H1 (cell line): ENCODE measurements at regions not wholly inside any gene's neighbourhood (a gene's known extent, or its start where the extent isn't known, plus 50 kb on each side); places are given as distances from the start of the nearest gene placed in this dataset.

ENCODE experiments used
- CTCF ChIP-seq, 3 experiments: IDR thresholded peaks; 1 replicate in 2 of 3; 2 replicates in 1 of 3; pipeline versions ENCODE4 v1.5.1 to v1.6.1; 2011; ENCODE audit warnings: low read length in 3 of 3, mild to moderate bottlenecking in 3 of 3, inconsistent platforms in 2 of 3, low read depth in 1 of 3, moderate library complexity in 1 of 3; ENCODE audit not compliant: insufficient read depth in 1 of 3; ENCODE audit errors: control extremely low read depth in 1 of 3
- GTF2F1 ChIP-seq: IDR thresholded peaks from 2 replicates; pipeline ENCODE4 v1.6.1; 2012; ENCODE audit warnings: low read depth, low read length, improper control_type of control experiment, borderline replicate concordance
- KDM1A ChIP-seq: fragments of 200-600, 300-600 bp; sonication (generic); IDR thresholded peaks from 2 replicates; pipeline ENCODE4 v1.7.1; 2016; ENCODE audit warnings: mild to moderate bottlenecking, low read length, borderline replicate concordance
- KDM5A ChIP-seq: fragments of 200-600 bp; IDR thresholded peaks from 2 replicates; pipeline ENCODE4 v1.7.1; 2012; ENCODE audit warnings: mild to moderate bottlenecking, low read length, inconsistent platforms, mixed read lengths
- MAFK ChIP-seq: IDR thresholded peaks from 2 replicates; pipeline ENCODE4 v1.6.1; 2012; ENCODE audit warnings: low read depth, mild to moderate bottlenecking, improper control_type of control experiment, low read length
- SAP30 ChIP-seq: fragments of 300-600 bp; sonication (generic); IDR thresholded peaks from 2 replicates; pipeline ENCODE4 v1.7.1; 2012; ENCODE audit warnings: low read length, moderate library complexity, mild to moderate bottlenecking, inconsistent platforms; ENCODE audit not compliant: insufficient read depth, insufficient replicate concordance
- SIN3A ChIP-seq, 2 experiments: IDR thresholded peaks in 1 of 2; conservative IDR thresholded peaks in 1 of 2; 2 replicates each; pipeline ENCODE4 v1.6.1; 2011 to 2012; ENCODE audit warnings: low read length in 2 of 2, improper control_type of control experiment in 1 of 2, low read depth in 1 of 2, mild to moderate bottlenecking in 1 of 2
- SIX5 ChIP-seq: IDR thresholded peaks from 2 replicates; pipeline ENCODE4 v1.6.1; 2011; ENCODE audit warnings: mild to moderate bottlenecking, low read depth, low read length
- SP2 ChIP-seq: IDR thresholded peaks from 2 replicates; pipeline ENCODE4 v1.6.1; 2012; ENCODE audit warnings: mild to moderate bottlenecking, low read length, inconsistent platforms
- TBP ChIP-seq: IDR thresholded peaks from 2 replicates; pipeline ENCODE4 v1.6.1; 2011; ENCODE audit warnings: low read depth, low read length, improper control_type of control experiment

GRCh38 chr2:196278491-196278911, 107.1 kb upstream of the STK17B start:
- no peak for TF ChIP-seq TBP
- no peak for TF ChIP-seq SIN3A (conservative IDR thresholded peaks at IDR 0.05 in 1 of 2, IDR thresholded peaks at IDR 0.05 in 1 of 2; ENCODE audit: low read depth in 1 of 2, low read length in 2 of 2)
- no peak for TF ChIP-seq KDM1A
- no peak for TF ChIP-seq SP2
- no peak for TF ChIP-seq GTF2F1
- TF ChIP-seq CTCF (IDR thresholded peaks at IDR 0.05; ENCODE audit: control extremely low read depth in 1 of 3, insufficient read depth in 1 of 3, low read depth in 1 of 3, low read length in 3 of 3) = no peak
- TF ChIP-seq SAP30 = no peak
- TF ChIP-seq KDM5A = no peak
- no peak for TF ChIP-seq SIX5
- TF ChIP-seq MAFK = no peak
